Gastrocnemius medialis (tissue), 4 donors: ENCODE measurements at regions not wholly inside any gene's neighbourhood (a gene's known extent, or its start where the extent isn't known, plus 50 kb on each side); places are given as distances from the start of the nearest gene placed in this dataset.

Experiments
- POLR2A ChIP-seq, 2 donors: fragments of 450-650 bp; IDR thresholded peaks; one replicate each; pipeline ENCODE4 v1.6.1; 2017; ENCODE audit warnings: antibody characterized with exemption in 2 of 2, mild to moderate bottlenecking in 2 of 2, moderate library complexity in 2 of 2
- TF ChIP-seq, protein P1 (sequence below), 5 experiments: fragments of 450-650 bp in 3 of 5; fragments of 200-600 bp in 2 of 5; sonication (generic) in 2 of 5; IDR thresholded peaks in 4 of 5; conservative IDR thresholded peaks in 1 of 5; 1 replicate in 4 of 5; 2 replicates in 1 of 5; pipeline ENCODE4 v1.5.1; 2016 to 2019; ENCODE audit warnings: antibody characterized with exemption in 5 of 5, mild to moderate bottlenecking in 3 of 5, moderate library complexity in 3 of 5

- TF ChIP-seq, protein P1, sequence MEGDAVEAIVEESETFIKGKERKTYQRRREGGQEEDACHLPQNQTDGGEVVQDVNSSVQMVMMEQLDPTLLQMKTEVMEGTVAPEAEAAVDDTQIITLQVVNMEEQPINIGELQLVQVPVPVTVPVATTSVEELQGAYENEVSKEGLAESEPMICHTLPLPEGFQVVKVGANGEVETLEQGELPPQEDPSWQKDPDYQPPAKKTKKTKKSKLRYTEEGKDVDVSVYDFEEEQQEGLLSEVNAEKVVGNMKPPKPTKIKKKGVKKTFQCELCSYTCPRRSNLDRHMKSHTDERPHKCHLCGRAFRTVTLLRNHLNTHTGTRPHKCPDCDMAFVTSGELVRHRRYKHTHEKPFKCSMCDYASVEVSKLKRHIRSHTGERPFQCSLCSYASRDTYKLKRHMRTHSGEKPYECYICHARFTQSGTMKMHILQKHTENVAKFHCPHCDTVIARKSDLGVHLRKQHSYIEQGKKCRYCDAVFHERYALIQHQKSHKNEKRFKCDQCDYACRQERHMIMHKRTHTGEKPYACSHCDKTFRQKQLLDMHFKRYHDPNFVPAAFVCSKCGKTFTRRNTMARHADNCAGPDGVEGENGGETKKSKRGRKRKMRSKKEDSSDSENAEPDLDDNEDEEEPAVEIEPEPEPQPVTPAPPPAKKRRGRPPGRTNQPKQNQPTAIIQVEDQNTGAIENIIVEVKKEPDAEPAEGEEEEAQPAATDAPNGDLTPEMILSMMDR (IDR thresholded peaks at IDR 0.05 in 4 of 5, conservative IDR thresholded peaks at IDR 0.05 in 1 of 5) = no peak
- TF ChIP-seq POLR2A (IDR thresholded peaks at IDR 0.05) = no peak
Measured at GRCh38 chr5:34530637-34531036, 125.5 kb upstream of the RAI14 start.
